ENCODE measurements at regions not wholly inside any gene's neighbourhood (a gene's known extent, or its start where the extent isn't known, plus 50 kb on each side); places are given as distances from the start of the nearest gene placed in this dataset.

DNA sequence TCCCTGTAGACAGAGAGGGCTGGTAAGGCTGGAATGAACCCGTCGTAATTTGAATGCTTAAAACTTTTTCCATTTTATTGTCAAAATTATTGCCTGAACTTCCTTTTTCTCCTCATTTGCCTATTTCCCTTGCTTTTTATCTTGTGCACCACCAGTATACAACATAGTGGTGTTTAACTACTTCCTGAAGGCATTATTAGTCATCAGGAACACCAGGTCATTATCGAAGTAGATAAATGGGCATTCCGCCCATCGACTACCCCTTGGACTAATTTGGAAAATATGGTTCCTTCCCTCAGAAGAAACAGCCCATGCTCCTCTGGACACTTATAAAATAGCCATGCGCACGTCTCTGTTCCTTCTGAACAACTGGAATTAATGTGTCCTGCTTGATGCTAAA lies 232.1 kb downstream of the TM9SF2 start:
- H3K27me3 Mint-ChIP-seq (ENCODE audit: low read depth) = no peaks in the 10 kb centered on the region
- TF ChIP-seq ELF4 (CRISPR knock-in tag; IDR thresholded peaks at IDR 0.05; ENCODE audit: low read depth) = no peak
- DNase-seq (ENCODE audit: low spot score) = no peak
- peaks cover 72% of the 10 kb centered on the region for H3K4me1 Mint-ChIP-seq
- no peak overlapping the region for H3K4me3 Mint-ChIP-seq
- no peaks in the 10 kb centered on the region for H3K36me3 Mint-ChIP-seq
- ATAC-seq = no peak
- CTCF ChIA-PET = no interaction called here
- H3K27ac Mint-ChIP-seq = no peak overlapping the region
- H3K9me3 Mint-ChIP-seq = no peaks in the 10 kb centered on the region
- POLR2A ChIA-PET = no interaction called here

DNA sequence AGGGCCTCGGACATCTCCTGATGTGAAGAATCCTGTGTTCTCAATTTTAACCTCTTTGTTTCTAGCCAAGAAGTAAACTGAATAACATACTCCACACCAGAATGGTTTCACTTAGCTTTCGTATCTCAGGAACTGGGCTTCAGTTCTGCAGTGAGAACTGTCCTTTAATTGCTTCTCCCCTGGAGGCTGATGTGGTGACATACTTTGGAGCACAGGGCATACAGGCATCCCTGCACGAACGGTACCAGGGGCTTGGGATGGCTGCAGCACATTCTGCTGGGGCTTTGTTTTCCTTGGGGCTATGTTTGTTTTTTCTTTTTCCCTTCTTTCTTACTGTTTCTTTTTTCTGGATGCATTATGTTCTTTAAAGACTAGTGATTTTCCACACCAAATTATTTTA lies 230.5 kb downstream of the TM9SF2 start:
- TF ChIP-seq ZNF121 (CRISPR knock-in tag; IDR thresholded peaks at IDR 0.05) (no peak), HMGA2 (CRISPR knock-in tag; IDR thresholded peaks at IDR 0.05) (no peak), CBFB (CRISPR knock-in tag; IDR thresholded peaks at IDR 0.05; ENCODE audit: low read depth) (no peak), TP53 (CRISPR knock-in tag; IDR thresholded peaks at IDR 0.05) (no peak), GTF2I (CRISPR knock-in tag; conservative IDR thresholded peaks at IDR 0.05) (no peak)
- TF ChIP-seq, protein P1, sequence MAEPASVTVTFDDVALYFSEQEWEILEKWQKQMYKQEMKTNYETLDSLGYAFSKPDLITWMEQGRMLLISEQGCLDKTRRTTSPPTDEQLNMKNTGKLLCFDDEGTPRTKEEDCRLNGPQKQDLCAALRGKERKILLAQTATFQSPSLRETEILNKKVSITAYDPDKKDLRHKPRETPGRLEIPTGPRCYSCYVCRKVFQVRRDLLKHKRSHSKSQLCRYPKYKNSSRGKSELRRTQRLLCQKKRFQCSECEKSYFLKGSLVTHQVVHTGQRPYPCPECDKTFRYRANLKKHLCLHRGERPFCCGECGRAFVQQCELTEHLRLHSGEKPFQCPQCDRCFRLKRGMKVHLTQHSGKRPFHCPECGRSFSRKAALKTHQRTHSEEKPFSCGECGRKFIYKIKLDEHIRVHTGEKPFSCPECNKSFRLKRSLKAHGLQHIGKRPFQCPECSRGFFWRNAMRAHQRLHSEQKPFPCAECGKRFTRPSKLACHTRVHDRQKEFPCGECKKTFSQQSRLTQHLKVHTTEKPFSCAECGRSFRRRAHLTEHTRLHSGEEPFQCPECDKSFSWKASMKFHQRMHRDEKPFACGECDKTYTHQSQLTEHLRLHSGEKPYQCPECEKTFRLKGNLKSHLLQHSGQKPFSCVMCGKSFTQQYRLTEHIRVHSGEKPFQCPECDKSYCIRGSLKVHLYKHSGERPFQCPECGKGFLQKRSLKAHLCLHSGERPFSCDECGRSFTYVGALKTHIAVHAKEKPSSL (CRISPR knock-in tag; conservative IDR thresholded peaks at IDR 0.05) = no peak
- TF ChIP-seq, protein P2, sequence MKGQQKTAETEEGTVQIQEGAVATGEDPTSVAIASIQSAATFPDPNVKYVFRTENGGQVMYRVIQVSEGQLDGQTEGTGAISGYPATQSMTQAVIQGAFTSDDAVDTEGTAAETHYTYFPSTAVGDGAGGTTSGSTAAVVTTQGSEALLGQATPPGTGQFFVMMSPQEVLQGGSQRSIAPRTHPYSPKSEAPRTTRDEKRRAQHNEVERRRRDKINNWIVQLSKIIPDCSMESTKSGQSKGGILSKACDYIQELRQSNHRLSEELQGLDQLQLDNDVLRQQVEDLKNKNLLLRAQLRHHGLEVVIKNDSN (CRISPR knock-in tag; IDR thresholded peaks at IDR 0.05) = no peak
- H3K4me3 Mint-ChIP-seq = no peak overlapping the region
- ChIA-PET CTCF (no interaction called here), POLR2A (no interaction called here)
- no peaks in the 10 kb centered on the region for H3K27me3 Mint-ChIP-seq (ENCODE audit: low read depth)
- H3K9me3 Mint-ChIP-seq = no peaks in the 10 kb centered on the region
- no peaks in the 10 kb centered on the region for H3K36me3 Mint-ChIP-seq
- DNase-seq (ENCODE audit: low spot score) (no peak), ATAC-seq (peak; percentile 78)
- peaks cover 66% of the 10 kb centered on the region for H3K4me1 Mint-ChIP-seq
- peak overlapping the region; percentile 74; the same call in 1 of the 2 replicates for H3K27ac Mint-ChIP-seq

DNA sequence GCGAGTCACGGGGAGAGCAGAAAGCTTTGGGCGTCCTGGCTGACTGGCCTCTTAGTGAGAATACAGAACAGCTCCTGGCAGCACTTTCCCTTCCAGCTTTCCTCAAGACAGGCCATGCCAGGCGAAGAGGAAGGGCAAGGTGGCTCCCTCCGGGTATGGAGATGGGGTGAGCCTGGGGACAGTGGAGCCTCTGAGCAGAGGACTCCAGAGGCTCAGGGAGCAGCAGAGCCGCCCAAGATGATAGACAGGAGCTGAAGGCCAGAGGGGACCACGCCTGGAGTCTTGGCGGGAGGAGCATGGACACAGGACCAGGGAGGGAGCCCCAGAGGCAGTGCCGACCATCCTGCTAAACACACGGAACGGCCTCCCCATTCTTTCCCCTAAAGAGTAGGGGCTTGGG lies 229.1 kb downstream of the TM9SF2 start:
- ChIA-PET POLR2A (no interaction called here), CTCF (no interaction called here)
- TF ChIP-seq, protein P3, sequence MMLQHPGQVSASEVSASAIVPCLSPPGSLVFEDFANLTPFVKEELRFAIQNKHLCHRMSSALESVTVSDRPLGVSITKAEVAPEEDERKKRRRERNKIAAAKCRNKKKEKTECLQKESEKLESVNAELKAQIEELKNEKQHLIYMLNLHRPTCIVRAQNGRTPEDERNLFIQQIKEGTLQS (CRISPR knock-in tag; conservative IDR thresholded peaks at IDR 0.05) = no peak
- no peak for TF ChIP-seq ZBTB21 (CRISPR knock-in tag; IDR thresholded peaks at IDR 0.05; ENCODE audit: borderline replicate concordance)
- TF ChIP-seq, protein P4, sequence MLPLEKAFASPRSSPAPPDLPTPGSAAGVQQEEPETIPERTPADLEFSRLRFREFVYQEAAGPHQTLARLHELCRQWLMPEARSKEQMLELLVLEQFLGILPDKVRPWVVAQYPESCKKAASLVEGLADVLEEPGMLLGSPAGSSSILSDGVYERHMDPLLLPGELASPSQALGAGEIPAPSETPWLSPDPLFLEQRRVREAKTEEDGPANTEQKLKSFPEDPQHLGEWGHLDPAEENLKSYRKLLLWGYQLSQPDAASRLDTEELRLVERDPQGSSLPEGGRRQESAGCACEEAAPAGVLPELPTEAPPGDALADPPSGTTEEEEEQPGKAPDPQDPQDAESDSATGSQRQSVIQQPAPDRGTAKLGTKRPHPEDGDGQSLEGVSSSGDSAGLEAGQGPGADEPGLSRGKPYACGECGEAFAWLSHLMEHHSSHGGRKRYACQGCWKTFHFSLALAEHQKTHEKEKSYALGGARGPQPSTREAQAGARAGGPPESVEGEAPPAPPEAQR (CRISPR knock-in tag; IDR thresholded peaks at IDR 0.05) = no peak
- no peak for TF ChIP-seq NFE2L1 (CRISPR knock-in tag; IDR thresholded peaks at IDR 0.05)
- TF ChIP-seq, protein P5, sequence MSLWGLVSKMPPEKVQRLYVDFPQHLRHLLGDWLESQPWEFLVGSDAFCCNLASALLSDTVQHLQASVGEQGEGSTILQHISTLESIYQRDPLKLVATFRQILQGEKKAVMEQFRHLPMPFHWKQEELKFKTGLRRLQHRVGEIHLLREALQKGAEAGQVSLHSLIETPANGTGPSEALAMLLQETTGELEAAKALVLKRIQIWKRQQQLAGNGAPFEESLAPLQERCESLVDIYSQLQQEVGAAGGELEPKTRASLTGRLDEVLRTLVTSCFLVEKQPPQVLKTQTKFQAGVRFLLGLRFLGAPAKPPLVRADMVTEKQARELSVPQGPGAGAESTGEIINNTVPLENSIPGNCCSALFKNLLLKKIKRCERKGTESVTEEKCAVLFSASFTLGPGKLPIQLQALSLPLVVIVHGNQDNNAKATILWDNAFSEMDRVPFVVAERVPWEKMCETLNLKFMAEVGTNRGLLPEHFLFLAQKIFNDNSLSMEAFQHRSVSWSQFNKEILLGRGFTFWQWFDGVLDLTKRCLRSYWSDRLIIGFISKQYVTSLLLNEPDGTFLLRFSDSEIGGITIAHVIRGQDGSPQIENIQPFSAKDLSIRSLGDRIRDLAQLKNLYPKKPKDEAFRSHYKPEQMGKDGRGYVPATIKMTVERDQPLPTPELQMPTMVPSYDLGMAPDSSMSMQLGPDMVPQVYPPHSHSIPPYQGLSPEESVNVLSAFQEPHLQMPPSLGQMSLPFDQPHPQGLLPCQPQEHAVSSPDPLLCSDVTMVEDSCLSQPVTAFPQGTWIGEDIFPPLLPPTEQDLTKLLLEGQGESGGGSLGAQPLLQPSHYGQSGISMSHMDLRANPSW (CRISPR knock-in tag; conservative IDR thresholded peaks at IDR 0.05; ENCODE audit: low read depth) = no peak
- TF ChIP-seq, protein P6, sequence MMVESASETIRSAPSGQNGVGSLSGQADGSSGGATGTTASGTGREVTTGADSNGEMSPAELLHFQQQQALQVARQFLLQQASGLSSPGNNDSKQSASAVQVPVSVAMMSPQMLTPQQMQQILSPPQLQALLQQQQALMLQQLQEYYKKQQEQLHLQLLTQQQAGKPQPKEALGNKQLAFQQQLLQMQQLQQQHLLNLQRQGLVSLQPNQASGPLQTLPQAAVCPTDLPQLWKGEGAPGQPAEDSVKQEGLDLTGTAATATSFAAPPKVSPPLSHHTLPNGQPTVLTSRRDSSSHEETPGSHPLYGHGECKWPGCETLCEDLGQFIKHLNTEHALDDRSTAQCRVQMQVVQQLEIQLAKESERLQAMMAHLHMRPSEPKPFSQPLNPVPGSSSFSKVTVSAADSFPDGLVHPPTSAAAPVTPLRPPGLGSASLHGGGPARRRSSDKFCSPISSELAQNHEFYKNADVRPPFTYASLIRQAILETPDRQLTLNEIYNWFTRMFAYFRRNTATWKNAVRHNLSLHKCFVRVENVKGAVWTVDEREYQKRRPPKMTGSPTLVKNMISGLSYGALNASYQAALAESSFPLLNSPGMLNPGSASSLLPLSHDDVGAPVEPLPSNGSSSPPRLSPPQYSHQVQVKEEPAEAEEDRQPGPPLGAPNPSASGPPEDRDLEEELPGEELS (CRISPR knock-in tag; IDR thresholded peaks at IDR 0.05) = no peak
- TF ChIP-seq, protein P1 (CRISPR knock-in tag; conservative IDR thresholded peaks at IDR 0.05) = no peak
- no peak for TF ChIP-seq SMAD3 (CRISPR knock-in tag; IDR thresholded peaks at IDR 0.05; ENCODE audit: borderline replicate concordance)
- Mint-ChIP-seq H3K27me3 (ENCODE audit: low read depth) (no peaks in the 10 kb centered on the region), H3K4me1 (peaks cover 73% of the 10 kb centered on the region), H3K4me3 (no peak overlapping the region), H3K36me3 (no peaks in the 10 kb centered on the region), H3K27ac (peak overlapping the region; percentile 83), H3K9me3 (no peaks in the 10 kb centered on the region)
- ATAC-seq (no peak), DNase-seq (ENCODE audit: low spot score) (no peak)
